OCI-LY7 (cell line): ENCODE measurements at regions not wholly inside any gene's neighbourhood (a gene's known extent, or its start where the extent isn't known, plus 50 kb on each side); places are given as distances from the start of the nearest gene placed in this dataset.

Source experiments
- CTCF ChIP-seq: fragments of 200-600 bp; sonication (generic); conservative IDR thresholded peaks from 2 replicates; pipeline ENCODE4 v1.5.1; 2014; ENCODE audit warnings: mild to moderate bottlenecking, antibody characterized with exemption, low read length, moderate library complexity, mixed read lengths
- EZH2phosphoT487 ChIP-seq: fragments of 200-600 bp; sonication (generic); IDR thresholded peaks from 2 replicates; pipeline ENCODE4 v1.6.1; 2018; ENCODE audit warnings: low read depth, borderline replicate concordance, mild to moderate bottlenecking, mixed run types, antibody characterized with exemption, low read length, moderate library complexity, mixed read lengths

GRCh38 chr22:49262167-49262566 lies 565.5 kb downstream of the BRD1 start:
- TF ChIP-seq CTCF (no peak), EZH2phosphoT487 (no peak)
